Endothelial cell of umbilical vein (primary cell): ENCODE measurements at regions not wholly inside any gene's neighbourhood (a gene's known extent, or its start where the extent isn't known, plus 50 kb on each side); places are given as distances from the start of the nearest gene placed in this dataset.

Source experiments
- POLR2A ChIP-seq: IDR thresholded peaks from 2 replicates; pipeline ENCODE4 v1.6.1; 2012; ENCODE audit warnings: low read depth, mild to moderate bottlenecking, control low read depth, low read length
- POLR2AphosphoS5 ChIP-seq: IDR thresholded peaks from 2 replicates; pipeline ENCODE4 v1.6.1; 2012; ENCODE audit warnings: low read depth, mild to moderate bottlenecking, control low read depth, low read length, moderate library complexity; ENCODE audit not compliant: insufficient read depth
- TF ChIP-seq, protein P1 (sequence below), 2 donors: IDR thresholded peaks; 1 replicate in 1 of 2; 2 replicates in 1 of 2; pipeline ENCODE4 v1.5.1; 2011; ENCODE audit warnings: low read length in 2 of 2, mild to moderate bottlenecking in 2 of 2, moderate library complexity in 2 of 2, control low read depth in 1 of 2, inconsistent platforms in 1 of 2, low read depth in 1 of 2; ENCODE audit not compliant: insufficient read depth in 1 of 2; ENCODE audit errors: extremely low read depth in 1 of 2

DNA sequence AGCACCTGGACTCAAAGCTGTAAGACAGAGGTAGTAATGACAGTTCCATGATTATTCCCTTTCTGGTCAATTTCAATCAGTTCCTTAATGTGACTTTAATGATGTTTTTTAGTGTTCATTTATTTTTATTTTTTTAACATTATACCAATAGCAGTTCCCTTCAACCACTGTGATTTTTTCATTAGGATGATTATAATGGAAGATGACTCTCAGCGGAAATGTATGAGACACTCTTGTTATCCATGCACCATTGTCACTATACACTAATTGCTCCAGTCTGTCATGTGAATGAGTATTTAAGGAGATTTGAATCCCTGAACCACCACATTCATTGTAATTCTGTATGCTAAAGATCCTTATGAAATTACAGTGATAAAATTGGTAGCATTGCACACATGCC lies 2102.3 kb upstream of the AGA start:
- TF ChIP-seq POLR2AphosphoS5 (no peak), POLR2A (no peak)
- TF ChIP-seq, protein P1, sequence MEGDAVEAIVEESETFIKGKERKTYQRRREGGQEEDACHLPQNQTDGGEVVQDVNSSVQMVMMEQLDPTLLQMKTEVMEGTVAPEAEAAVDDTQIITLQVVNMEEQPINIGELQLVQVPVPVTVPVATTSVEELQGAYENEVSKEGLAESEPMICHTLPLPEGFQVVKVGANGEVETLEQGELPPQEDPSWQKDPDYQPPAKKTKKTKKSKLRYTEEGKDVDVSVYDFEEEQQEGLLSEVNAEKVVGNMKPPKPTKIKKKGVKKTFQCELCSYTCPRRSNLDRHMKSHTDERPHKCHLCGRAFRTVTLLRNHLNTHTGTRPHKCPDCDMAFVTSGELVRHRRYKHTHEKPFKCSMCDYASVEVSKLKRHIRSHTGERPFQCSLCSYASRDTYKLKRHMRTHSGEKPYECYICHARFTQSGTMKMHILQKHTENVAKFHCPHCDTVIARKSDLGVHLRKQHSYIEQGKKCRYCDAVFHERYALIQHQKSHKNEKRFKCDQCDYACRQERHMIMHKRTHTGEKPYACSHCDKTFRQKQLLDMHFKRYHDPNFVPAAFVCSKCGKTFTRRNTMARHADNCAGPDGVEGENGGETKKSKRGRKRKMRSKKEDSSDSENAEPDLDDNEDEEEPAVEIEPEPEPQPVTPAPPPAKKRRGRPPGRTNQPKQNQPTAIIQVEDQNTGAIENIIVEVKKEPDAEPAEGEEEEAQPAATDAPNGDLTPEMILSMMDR (IDR thresholded peaks at IDR 0.05; ENCODE audit: extremely low read depth in 1 of 2, insufficient read depth in 1 of 2, low read depth in 1 of 2, low read length in 2 of 2), result no peak
